Large intestine (tissue), 3 donors: ENCODE measurements at regions not wholly inside any gene's neighbourhood (a gene's known extent, or its start where the extent isn't known, plus 50 kb on each side); places are given as distances from the start of the nearest gene placed in this dataset.

Experiments
- DNase-seq, 2 donors: peaks; one replicate each; pipeline versions ENCODE4 v3.0.0 to v3.0.0-alpha.2; 2013
- H3K27ac ChIP-seq: one replicate; pipeline ENCODE4 v1.5.1; 2013; ENCODE audit warnings: low read length
- H3K27me3 ChIP-seq: 2 replicates; pipeline ENCODE4 v1.6.1; 2013; ENCODE audit warnings: low read length; ENCODE audit not compliant: control insufficient read depth, insufficient read depth
- H3K36me3 ChIP-seq: 2 replicates; pipeline ENCODE4 v1.6.1; 2013; ENCODE audit warnings: low read length; ENCODE audit not compliant: control insufficient read depth, insufficient read depth
- H3K4me1 ChIP-seq: one replicate; pipeline ENCODE4 v1.6.1; 2013; ENCODE audit warnings: low read length; ENCODE audit not compliant: control insufficient read depth, insufficient read depth
- H3K4me3 ChIP-seq: one replicate; pipeline ENCODE4 v1.5.1; 2013; ENCODE audit warnings: low read length
- H3K9me3 ChIP-seq: one replicate; pipeline ENCODE4 v1.6.1; 2013; ENCODE audit warnings: mild to moderate bottlenecking, low read depth, low read length, moderate library complexity; ENCODE audit not compliant: control insufficient read depth
- WGBS: methylation state at CpG from one replicate; pipeline ENCODE4 v1.1.5; 2013; ENCODE audit warnings: low lambda C conversion rate; ENCODE audit not compliant: insufficient coverage; 5-methylcytosine and 5-hydroxymethylcytosine counted together

DNA sequence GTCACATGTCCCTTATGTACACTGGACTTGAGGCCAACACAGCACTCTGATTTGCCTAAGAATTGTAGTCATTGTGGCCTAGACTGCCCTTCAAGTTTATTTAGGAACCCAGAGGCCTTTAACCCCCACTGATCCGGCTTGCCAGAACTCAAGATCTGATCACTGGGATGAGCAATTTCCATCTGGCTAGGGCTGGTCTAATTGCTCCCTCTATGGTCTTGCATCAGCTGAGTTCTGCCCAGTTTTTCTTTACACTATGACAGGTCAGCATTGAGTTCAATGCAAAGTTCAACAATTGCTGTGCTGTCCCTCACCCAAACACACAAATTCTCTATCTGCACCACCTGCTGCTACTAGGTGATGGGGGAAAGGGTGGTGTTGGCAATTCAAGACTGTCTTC, 146.9 kb upstream of the MDGA2 start:
- Histone ChIP-seq H3K27ac (no peak overlapping the region), H3K4me3 (no peak overlapping the region), H3K9me3 (no peaks in the 10 kb centered on the region), H3K4me1 (no peaks in the 10 kb centered on the region), H3K27me3 (no peaks in the 10 kb centered on the region), H3K36me3 (no peaks in the 10 kb centered on the region)
- WGBS, result no CpG with 5 or more reads among the region's 1 CpG
- no peak for DNase-seq

DNA sequence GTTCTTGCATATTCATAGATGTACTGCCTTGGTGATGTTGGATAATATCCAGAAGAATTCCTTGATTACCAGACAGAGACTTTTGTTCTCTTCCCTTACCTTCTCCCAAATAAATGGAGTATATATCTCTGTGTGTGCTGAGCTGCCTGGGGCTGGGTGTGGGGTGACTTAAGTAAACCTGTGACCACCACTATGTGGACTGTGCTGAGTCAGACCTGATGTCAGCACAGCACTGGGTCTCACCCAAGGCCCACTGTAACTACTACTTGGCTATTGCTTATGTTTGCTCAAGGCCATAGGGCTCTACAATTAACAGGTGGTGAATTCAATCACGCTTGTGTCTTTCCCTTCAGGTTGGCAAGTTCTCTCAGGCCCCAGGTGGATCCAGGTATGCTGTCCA, 145.7 kb upstream of the MDGA2 start:
- Histone ChIP-seq H3K27me3 (no peaks in the 10 kb centered on the region), H3K4me1 (no peaks in the 10 kb centered on the region), H3K4me3 (no peak overlapping the region), H3K9me3 (peaks cover 3% of the 10 kb centered on the region), H3K36me3 (no peaks in the 10 kb centered on the region), H3K27ac (no peak overlapping the region)
- WGBS, result no CpG with 5 or more reads among the region's 1 CpG
- DNase-seq, result no peak

DNA sequence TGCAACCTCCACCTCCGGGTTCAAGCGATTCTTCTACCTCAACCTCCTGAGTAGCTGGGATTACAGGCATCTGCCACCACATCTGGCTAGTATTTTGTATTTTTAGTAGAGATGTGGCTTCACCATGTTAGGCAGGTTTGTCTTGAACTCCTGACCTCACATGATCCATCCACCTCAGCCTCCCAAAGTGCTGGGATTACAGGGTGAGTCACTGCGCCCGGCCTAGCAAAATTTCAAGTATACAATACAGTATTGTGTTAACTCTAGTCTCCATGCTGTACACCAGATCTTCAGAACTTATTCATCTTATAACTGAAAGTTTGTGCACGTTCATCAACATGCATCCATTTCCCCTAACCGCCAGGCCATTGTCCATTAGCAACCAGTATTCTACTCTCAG, 115.1 kb upstream of the MDGA2 start:
- Histone ChIP-seq H3K27ac (no peak overlapping the region), H3K4me3 (no peak overlapping the region), H3K36me3 (no peaks in the 10 kb centered on the region), H3K4me1 (no peaks in the 10 kb centered on the region), H3K9me3 (no peaks in the 10 kb centered on the region), H3K27me3 (no peaks in the 10 kb centered on the region)
- no peak for DNase-seq
- WGBS, result 100% methylated on average over 1 of the region's 6 CpGs

DNA sequence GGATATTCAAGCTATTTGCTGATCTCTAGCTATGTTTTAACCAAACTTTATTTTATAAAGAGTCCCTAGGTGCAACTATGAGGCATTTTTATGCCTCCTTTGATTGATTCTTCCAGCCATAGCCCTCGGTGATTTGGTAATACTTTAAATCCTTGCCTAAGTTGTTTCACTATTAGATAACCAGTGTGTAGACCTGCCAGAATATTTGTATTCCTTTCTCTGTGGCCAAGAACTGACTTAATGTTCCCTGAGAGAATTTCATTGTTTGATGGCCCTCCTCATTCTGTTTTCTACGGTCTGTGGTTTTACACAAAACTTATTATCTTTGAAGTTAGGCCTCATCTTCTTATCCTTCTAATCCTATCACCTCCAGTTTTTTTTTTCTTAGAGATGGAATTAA, 109.7 kb upstream of the MDGA2 start:
- Histone ChIP-seq H3K27ac (no peak overlapping the region), H3K27me3 (no peaks in the 10 kb centered on the region), H3K9me3 (no peaks in the 10 kb centered on the region), H3K36me3 (no peaks in the 10 kb centered on the region), H3K4me3 (no peak overlapping the region), H3K4me1 (no peaks in the 10 kb centered on the region)
- WGBS, result 50% methylated on average over 1 of the region's 2 CpGs
- DNase-seq, result no peak

DNA sequence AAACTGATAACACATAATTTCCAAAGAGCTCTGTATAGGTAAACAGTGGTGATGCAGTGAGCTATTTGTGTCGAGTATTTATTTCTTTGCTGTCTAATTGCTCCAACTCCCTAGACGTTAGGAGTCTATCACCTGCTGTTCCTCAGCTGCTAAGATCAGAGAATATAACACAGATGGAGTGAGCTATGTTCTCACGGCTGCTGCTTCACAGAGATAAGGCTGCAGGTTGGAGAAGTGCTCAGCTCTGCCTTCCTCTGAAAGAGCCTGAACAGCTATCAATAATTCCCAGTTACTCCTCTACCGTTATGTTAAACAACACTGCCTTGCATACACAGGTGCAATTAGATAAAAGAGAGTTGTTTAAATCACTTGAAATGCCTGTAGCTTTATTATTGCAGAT, 103.2 kb upstream of the MDGA2 start:
- no CpG with 5 or more reads among the region's 4 CpGs for WGBS
- Histone ChIP-seq H3K27ac (no peak overlapping the region), H3K4me3 (no peak overlapping the region), H3K27me3 (no peaks in the 10 kb centered on the region), H3K9me3 (no peaks in the 10 kb centered on the region), H3K36me3 (no peaks in the 10 kb centered on the region), H3K4me1 (no peaks in the 10 kb centered on the region)
- DNase-seq, result no peak

GRCh38 chr14:47772652-47773051, 97.2 kb upstream of the MDGA2 start:
- Histone ChIP-seq H3K9me3 (no peaks in the 10 kb centered on the region), H3K27me3 (no peaks in the 10 kb centered on the region), H3K4me1 (no peaks in the 10 kb centered on the region), H3K36me3 (no peaks in the 10 kb centered on the region), H3K4me3 (no peak overlapping the region), H3K27ac (no peak overlapping the region)
- WGBS, result 100% methylated on average over 1 of the region's 1 CpG
- no peak for DNase-seq

DNA sequence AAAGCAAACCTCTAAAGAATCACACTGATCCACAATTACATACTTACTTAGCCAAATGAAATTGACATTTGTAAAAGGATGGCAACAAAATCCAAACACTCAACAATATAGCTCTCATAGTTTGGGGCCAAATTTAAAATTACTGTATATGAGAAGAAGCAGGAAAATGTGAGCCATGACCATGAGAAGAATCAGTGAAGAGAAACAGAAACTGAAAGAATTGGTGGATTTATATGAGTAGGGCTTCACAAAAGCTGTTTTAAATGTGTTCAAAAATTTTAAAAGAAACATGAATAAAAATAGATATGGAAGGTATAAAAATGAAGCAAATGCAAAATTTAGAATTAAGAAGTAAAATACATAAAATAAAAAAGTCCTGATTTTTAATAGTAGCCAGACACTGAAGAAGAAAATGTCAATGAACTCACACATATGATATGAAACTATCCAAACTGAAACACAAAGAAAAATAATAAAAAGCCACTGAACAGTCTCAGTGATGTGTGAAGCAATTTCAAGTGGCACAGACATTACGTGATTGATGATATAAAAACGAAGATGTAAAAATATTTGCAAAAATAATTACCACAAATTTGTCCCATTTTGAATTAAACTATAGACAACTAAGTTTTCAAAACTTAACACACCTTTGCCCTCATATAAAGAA, 87.9 kb upstream of the MDGA2 start:
- no CpG with 5 or more reads among the region's 2 CpGs for WGBS
- H3K36me3 ChIP-seq, result no peaks in the 10 kb centered on the region
- no peaks in the 10 kb centered on the region for H3K9me3 ChIP-seq
- H3K27ac ChIP-seq, result no peak overlapping the region
- H3K4me1 ChIP-seq, result no peaks in the 10 kb centered on the region
- H3K4me3 ChIP-seq, result no peak overlapping the region
- H3K27me3 ChIP-seq, result no peaks in the 10 kb centered on the region
- no peak for DNase-seq

- Histone ChIP-seq H3K36me3 (no peaks in the 10 kb centered on the region), H3K4me1 (no peaks in the 10 kb centered on the region), H3K27me3 (no peaks in the 10 kb centered on the region), H3K27ac (no peak overlapping the region), H3K4me3 (no peak overlapping the region), H3K9me3 (no peaks in the 10 kb centered on the region)
- 100% methylated on average over 1 of the region's 1 CpG for WGBS
- DNase-seq, result no peak
Measured at GRCh38 chr14:47746986-47747385, 71.6 kb upstream of the MDGA2 start.

- H3K27me3 ChIP-seq, result no peaks in the 10 kb centered on the region
- no peaks in the 10 kb centered on the region for H3K36me3 ChIP-seq
- WGBS, result 86% methylated on average over 1 of the region's 1 CpG
- DNase-seq, result no peak
- no peaks in the 10 kb centered on the region for H3K4me1 ChIP-seq
- H3K9me3 ChIP-seq, result no peaks in the 10 kb centered on the region
- H3K4me3 ChIP-seq, result no peak overlapping the region
- H3K27ac ChIP-seq, result no peak overlapping the region
Measured at GRCh38 chr14:47744155-47744554, 68.8 kb upstream of the MDGA2 start.

GRCh38 chr14:47739541-47739940, 64.1 kb upstream of the MDGA2 start:
- Histone ChIP-seq H3K27me3 (no peaks in the 10 kb centered on the region), H3K4me1 (no peaks in the 10 kb centered on the region), H3K9me3 (no peaks in the 10 kb centered on the region), H3K27ac (no peak overlapping the region), H3K36me3 (no peaks in the 10 kb centered on the region), H3K4me3 (no peak overlapping the region)
- DNase-seq, result no peak
- no CpG with 5 or more reads among the region's 1 CpG for whole genome bisulfite sequencing

- 100% methylated on average over 1 of the region's 3 CpGs for WGBS
- H3K36me3 ChIP-seq, result no peaks in the 10 kb centered on the region
- no peak overlapping the region for H3K4me3 ChIP-seq
- no peaks in the 10 kb centered on the region for H3K27me3 ChIP-seq
- H3K4me1 ChIP-seq, result no peaks in the 10 kb centered on the region
- no peak for DNase-seq
- H3K27ac ChIP-seq, result no peak overlapping the region
- no peaks in the 10 kb centered on the region for H3K9me3 ChIP-seq
Measured at GRCh38 chr14:47730296-47730695, 54.9 kb upstream of the MDGA2 start.
